DND-41 (cell line): ENCODE measurements at regions not wholly inside any gene's neighbourhood (a gene's known extent, or its start where the extent isn't known, plus 50 kb on each side); places are given as distances from the start of the nearest gene placed in this dataset.

ENCODE experiments used
- CTCF ChIP-seq: IDR thresholded peaks from 2 replicates; pipeline ENCODE4 v1.5.1; 2012; ENCODE audit warnings: borderline replicate concordance, low read length, moderate library complexity, mild to moderate bottlenecking; ENCODE audit not compliant: poor library complexity, severe bottlenecking; ENCODE audit errors: extremely low read depth
- EZH2 ChIP-seq: IDR thresholded peaks from 3 replicates; pipeline ENCODE4 v1.6.1; 2012; ENCODE audit warnings: borderline replicate concordance, low read depth, mild to moderate bottlenecking, moderate library complexity, low read length, inconsistent platforms; ENCODE audit not compliant: severe bottlenecking

GRCh38 chr3:34444137-34444536 lies 645.7 kb downstream of the PDCD6IP start:
- no peak for TF ChIP-seq CTCF
- no peak for TF ChIP-seq EZH2
